ENCODE measurements at regions not wholly inside any gene's neighbourhood (a gene's known extent, or its start where the extent isn't known, plus 50 kb on each side); places are given as distances from the start of the nearest gene placed in this dataset.

- TF ChIP-seq, protein P1, sequence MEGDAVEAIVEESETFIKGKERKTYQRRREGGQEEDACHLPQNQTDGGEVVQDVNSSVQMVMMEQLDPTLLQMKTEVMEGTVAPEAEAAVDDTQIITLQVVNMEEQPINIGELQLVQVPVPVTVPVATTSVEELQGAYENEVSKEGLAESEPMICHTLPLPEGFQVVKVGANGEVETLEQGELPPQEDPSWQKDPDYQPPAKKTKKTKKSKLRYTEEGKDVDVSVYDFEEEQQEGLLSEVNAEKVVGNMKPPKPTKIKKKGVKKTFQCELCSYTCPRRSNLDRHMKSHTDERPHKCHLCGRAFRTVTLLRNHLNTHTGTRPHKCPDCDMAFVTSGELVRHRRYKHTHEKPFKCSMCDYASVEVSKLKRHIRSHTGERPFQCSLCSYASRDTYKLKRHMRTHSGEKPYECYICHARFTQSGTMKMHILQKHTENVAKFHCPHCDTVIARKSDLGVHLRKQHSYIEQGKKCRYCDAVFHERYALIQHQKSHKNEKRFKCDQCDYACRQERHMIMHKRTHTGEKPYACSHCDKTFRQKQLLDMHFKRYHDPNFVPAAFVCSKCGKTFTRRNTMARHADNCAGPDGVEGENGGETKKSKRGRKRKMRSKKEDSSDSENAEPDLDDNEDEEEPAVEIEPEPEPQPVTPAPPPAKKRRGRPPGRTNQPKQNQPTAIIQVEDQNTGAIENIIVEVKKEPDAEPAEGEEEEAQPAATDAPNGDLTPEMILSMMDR (conservative IDR thresholded peaks at IDR 0.05; ENCODE audit: low read depth in 2 of 2): no peak
- TF ChIP-seq POLR2AphosphoS5 (IDR thresholded peaks at IDR 0.05; ENCODE audit: low read depth) (no peak), EZH2 (IDR thresholded peaks at IDR 0.05; ENCODE audit: low read depth, unreplicated experiment) (no peak), STAT1 (IDR thresholded peaks at IDR 0.05; ENCODE audit: unreplicated experiment) (no peak), CREB1 (CRISPR knock-in tag; IDR thresholded peaks at IDR 0.05; ENCODE audit: low read depth) (no peak), EZH2phosphoT487 (IDR thresholded peaks at IDR 0.05; ENCODE audit: unreplicated experiment) (no peak)
- TF ChIP-seq, protein P2, sequence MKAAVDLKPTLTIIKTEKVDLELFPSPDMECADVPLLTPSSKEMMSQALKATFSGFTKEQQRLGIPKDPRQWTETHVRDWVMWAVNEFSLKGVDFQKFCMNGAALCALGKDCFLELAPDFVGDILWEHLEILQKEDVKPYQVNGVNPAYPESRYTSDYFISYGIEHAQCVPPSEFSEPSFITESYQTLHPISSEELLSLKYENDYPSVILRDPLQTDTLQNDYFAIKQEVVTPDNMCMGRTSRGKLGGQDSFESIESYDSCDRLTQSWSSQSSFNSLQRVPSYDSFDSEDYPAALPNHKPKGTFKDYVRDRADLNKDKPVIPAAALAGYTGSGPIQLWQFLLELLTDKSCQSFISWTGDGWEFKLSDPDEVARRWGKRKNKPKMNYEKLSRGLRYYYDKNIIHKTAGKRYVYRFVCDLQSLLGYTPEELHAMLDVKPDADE (IDR thresholded peaks at IDR 0.05): no peak
These were observed 92.0 kb downstream of the FOXB1 start for GRCh38 chr15:60096157-60096556.
